ENCODE measurements at regions not wholly inside any gene's neighbourhood (a gene's known extent, or its start where the extent isn't known, plus 50 kb on each side); places are given as distances from the start of the nearest gene placed in this dataset.

GRCh38 chrX:122196343-122196742, 987.7 kb upstream of the GRIA3 start:
- TF ChIP-seq JUND (IDR thresholded peaks at IDR 0.05) (no peak), HNF4G (IDR thresholded peaks at IDR 0.05) (no peak), CTCF (IDR thresholded peaks at IDR 0.05; ENCODE audit: low read depth, low read length, missing input control) (no peak), EGR1 (IDR thresholded peaks at IDR 0.05; ENCODE audit: low read depth in 2 of 2) (no peak), TAF1 (conservative IDR thresholded peaks at IDR 0.05) (no peak), RAD21 (IDR thresholded peaks at IDR 0.05) (no peak)
- TF ChIP-seq, protein P1, sequence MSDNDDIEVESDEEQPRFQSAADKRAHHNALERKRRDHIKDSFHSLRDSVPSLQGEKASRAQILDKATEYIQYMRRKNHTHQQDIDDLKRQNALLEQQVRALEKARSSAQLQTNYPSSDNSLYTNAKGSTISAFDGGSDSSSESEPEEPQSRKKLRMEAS (IDR thresholded peaks at IDR 0.05) = no peak
- TF ChIP-seq, protein P2, sequence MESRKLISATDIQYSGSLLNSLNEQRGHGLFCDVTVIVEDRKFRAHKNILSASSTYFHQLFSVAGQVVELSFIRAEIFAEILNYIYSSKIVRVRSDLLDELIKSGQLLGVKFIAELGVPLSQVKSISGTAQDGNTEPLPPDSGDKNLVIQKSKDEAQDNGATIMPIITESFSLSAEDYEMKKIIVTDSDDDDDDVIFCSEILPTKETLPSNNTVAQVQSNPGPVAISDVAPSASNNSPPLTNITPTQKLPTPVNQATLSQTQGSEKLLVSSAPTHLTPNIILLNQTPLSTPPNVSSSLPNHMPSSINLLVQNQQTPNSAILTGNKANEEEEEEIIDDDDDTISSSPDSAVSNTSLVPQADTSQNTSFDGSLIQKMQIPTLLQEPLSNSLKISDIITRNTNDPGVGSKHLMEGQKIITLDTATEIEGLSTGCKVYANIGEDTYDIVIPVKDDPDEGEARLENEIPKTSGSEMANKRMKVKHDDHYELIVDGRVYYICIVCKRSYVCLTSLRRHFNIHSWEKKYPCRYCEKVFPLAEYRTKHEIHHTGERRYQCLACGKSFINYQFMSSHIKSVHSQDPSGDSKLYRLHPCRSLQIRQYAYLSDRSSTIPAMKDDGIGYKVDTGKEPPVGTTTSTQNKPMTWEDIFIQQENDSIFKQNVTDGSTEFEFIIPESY (IDR thresholded peaks at IDR 0.05) = no peak
- TF ChIP-seq, protein P3, sequence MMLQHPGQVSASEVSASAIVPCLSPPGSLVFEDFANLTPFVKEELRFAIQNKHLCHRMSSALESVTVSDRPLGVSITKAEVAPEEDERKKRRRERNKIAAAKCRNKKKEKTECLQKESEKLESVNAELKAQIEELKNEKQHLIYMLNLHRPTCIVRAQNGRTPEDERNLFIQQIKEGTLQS (IDR thresholded peaks at IDR 0.05) = no peak
